Choroid plexus epithelial cell (primary cell): ENCODE measurements at regions not wholly inside any gene's neighbourhood (a gene's known extent, or its start where the extent isn't known, plus 50 kb on each side); places are given as distances from the start of the nearest gene placed in this dataset.

Experiments
- DNase-seq: peaks from one replicate; pipeline ENCODE4 v3.0.0-alpha.2; 2010; ENCODE audit warnings: low read depth
- H3K4me3 ChIP-seq: 2 replicates; pipeline ENCODE4 v1.5.1; 2011; ENCODE audit warnings: low read depth, mild to moderate bottlenecking, control low read depth, low read length, moderate library complexity
- CTCF ChIP-seq: conservative IDR thresholded peaks from 2 replicates; pipeline ENCODE4 v1.5.1; 2011; ENCODE audit warnings: low read depth, mild to moderate bottlenecking, control low read depth, inconsistent platforms, low read length, moderate library complexity

- no peak for TF ChIP-seq CTCF
- no peak overlapping the region for H3K4me3 ChIP-seq
- DNase-seq = no peak
These were observed 49.7 kb upstream of the CCDC85A start for GRCh38 chr2:56133931-56134629.
